ENCODE measurements at regions not wholly inside any gene's neighbourhood (a gene's known extent, or its start where the extent isn't known, plus 50 kb on each side); places are given as distances from the start of the nearest gene placed in this dataset.

DNA sequence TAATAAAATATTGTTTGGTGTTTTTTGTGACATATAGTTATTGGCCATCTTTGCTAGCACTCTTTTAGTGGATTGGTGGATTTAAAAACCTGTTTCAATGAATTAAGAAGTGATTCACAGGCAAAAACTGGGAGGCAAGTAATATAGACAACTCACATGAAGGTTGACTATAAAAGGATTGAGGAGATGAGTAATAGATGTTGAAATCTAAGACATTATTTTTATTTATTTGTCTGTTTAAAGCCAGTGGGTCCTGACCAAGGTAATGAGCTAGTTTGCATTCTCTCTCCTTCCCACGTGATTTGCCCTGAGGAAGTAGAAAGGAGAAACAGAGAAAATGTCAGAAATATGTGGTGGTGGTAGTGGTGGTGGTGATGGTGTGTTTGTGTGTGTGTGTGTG is 351.5 kb upstream of the ZP4 start:
- Histone ChIP-seq H3K27ac (ENCODE audit: low read depth, low read length, severe bottlenecking) (no peak overlapping the region), H3K9me3 (ENCODE audit: control insufficient read depth, low read length) (no peaks in the 10 kb centered on the region), H3K36me3 (ENCODE audit: control insufficient read depth, insufficient read depth, low read length) (no peaks in the 10 kb centered on the region), H3K4me1 (ENCODE audit: control insufficient read depth, insufficient read depth, low read length, poor library complexity, severe bottlenecking) (no peaks in the 10 kb centered on the region), H3K4me3 (ENCODE audit: extremely low read depth, insufficient read depth, low read length, poor library complexity, severe bottlenecking) (no peak overlapping the region)
- WGBS, 2 experiments (ENCODE audit: insufficient coverage in 2 of 2), result 100% methylated on average over 1 of the region's 1 CpG; no CpG with 5 or more reads in 1 of the 2 experiments

GRCh38 chr1:238241607-238242006 is 350.9 kb upstream of the ZP4 start:
- 89 to 90% methylated on average over 3 of the region's 3 CpGs for WGBS, 2 experiments (ENCODE audit: insufficient coverage in 2 of 2)
- no peaks in the 10 kb centered on the region for H3K36me3 ChIP-seq (ENCODE audit: control insufficient read depth, insufficient read depth, low read length)
- no peaks in the 10 kb centered on the region for H3K9me3 ChIP-seq (ENCODE audit: control insufficient read depth, low read length)
- no peaks in the 10 kb centered on the region for H3K4me1 ChIP-seq (ENCODE audit: control insufficient read depth, insufficient read depth, low read length, poor library complexity, severe bottlenecking)
- H3K4me3 ChIP-seq (ENCODE audit: extremely low read depth, insufficient read depth, low read length, poor library complexity, severe bottlenecking), result no peak overlapping the region
- H3K27ac ChIP-seq (ENCODE audit: low read depth, low read length, severe bottlenecking), result no peak overlapping the region

DNA sequence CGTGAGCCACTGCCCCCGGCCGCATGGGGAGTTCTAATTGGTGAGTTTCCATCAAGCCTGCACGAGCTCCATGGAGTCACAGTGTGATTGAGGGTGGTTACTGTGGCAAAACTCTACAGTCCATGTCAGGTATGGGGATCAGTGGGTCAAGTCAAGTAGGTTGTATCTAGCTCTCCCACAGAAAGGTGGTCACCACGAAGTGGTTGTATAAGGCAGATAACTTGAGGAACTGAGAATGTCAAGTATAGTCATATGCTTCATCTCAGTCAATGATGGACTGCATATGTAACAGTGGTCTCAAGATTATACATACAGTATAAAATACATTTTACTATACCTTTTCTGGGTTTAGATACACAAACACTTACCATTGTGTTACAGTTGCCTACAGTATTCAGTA is 348.6 kb upstream of the ZP4 start:
- Histone ChIP-seq H3K27ac (ENCODE audit: low read depth, low read length, severe bottlenecking) (no peak overlapping the region), H3K36me3 (ENCODE audit: control insufficient read depth, insufficient read depth, low read length) (no peaks in the 10 kb centered on the region), H3K4me1 (ENCODE audit: control insufficient read depth, insufficient read depth, low read length, poor library complexity, severe bottlenecking) (no peaks in the 10 kb centered on the region), H3K9me3 (ENCODE audit: control insufficient read depth, low read length) (no peaks in the 10 kb centered on the region), H3K4me3 (ENCODE audit: extremely low read depth, insufficient read depth, low read length, poor library complexity, severe bottlenecking) (no peak overlapping the region)
- WGBS, 2 experiments (ENCODE audit: insufficient coverage in 2 of 2), result 88 to 98% methylated on average over 4 to 5 of the region's 5 CpGs

- Histone ChIP-seq H3K27ac (ENCODE audit: low read depth, low read length, severe bottlenecking) (no peak overlapping the region), H3K4me3 (ENCODE audit: extremely low read depth, insufficient read depth, low read length, poor library complexity, severe bottlenecking) (no peak overlapping the region), H3K36me3 (ENCODE audit: control insufficient read depth, insufficient read depth, low read length) (no peaks in the 10 kb centered on the region), H3K4me1 (ENCODE audit: control insufficient read depth, insufficient read depth, low read length, poor library complexity, severe bottlenecking) (no peaks in the 10 kb centered on the region), H3K9me3 (ENCODE audit: control insufficient read depth, low read length) (no peaks in the 10 kb centered on the region)
- WGBS, 2 experiments (ENCODE audit: insufficient coverage in 2 of 2), result 49% methylated on average over 3 of the region's 4 CpGs; no CpG with 5 or more reads in 1 of the 2 experiments
These were observed 343.2 kb upstream of the ZP4 start for GRCh38 chr1:238233966-238234365.

DNA sequence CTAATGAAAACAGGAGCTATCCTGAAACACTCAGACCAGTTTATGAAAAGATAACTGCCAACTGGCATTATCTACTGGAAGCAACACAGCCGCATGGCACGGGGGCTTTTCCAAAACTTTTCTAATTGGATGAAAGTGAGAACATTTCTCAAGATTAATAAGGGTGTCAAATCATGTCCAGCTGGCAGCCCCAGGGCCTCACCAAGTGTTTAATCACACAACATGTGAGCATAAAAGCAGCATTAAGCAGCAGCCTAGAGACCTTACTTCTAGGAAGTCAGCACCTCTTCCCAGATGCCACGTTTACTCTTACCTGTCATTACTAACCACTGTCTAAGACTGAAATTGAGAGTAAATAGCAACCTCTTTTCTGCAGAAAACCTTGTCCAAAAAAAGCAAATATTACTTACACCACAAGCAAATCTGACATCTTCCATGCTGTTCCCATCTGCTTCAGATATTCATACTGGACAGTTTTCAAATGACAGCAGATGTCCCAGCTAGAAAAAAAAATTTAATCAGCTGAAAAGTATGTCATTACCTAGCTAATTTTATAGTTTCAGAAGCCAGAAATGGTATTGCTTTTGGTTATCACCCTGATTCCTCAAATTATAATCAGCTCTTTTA is 341.5 kb upstream of the ZP4 start:
- no peaks in the 10 kb centered on the region for H3K4me1 ChIP-seq (ENCODE audit: control insufficient read depth, insufficient read depth, low read length, poor library complexity, severe bottlenecking)
- no peak overlapping the region for H3K4me3 ChIP-seq (ENCODE audit: extremely low read depth, insufficient read depth, low read length, poor library complexity, severe bottlenecking)
- H3K27ac ChIP-seq (ENCODE audit: low read depth, low read length, severe bottlenecking), result no peak overlapping the region
- no peaks in the 10 kb centered on the region for H3K36me3 ChIP-seq (ENCODE audit: control insufficient read depth, insufficient read depth, low read length)
- 100% methylated on average over 1 of the region's 3 CpGs for WGBS, 2 experiments (ENCODE audit: insufficient coverage in 2 of 2)
- no peaks in the 10 kb centered on the region for H3K9me3 ChIP-seq (ENCODE audit: control insufficient read depth, low read length)

DNA sequence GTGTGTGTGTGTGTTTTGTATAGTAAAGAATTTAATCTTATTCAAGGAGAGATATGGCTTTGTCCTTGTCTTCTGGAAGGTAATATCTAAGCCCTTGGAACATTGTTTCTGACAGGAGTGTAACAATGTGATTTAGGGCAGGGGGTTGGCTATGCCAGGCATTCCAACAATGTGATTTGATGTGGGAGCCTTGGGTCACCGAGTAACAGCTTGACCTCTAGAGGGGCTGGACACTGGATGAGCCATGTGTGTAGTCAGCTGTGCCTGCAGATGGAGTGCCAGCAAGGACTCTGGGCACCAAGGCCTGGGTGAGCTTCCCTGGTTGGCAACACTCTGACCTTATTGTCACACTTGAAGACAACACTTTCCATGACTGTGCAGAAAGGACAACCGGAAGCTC is 336.1 kb upstream of the ZP4 start:
- Histone ChIP-seq H3K4me1 (ENCODE audit: control insufficient read depth, insufficient read depth, low read length, poor library complexity, severe bottlenecking) (no peaks in the 10 kb centered on the region), H3K36me3 (ENCODE audit: control insufficient read depth, insufficient read depth, low read length) (no peaks in the 10 kb centered on the region), H3K27ac (ENCODE audit: low read depth, low read length, severe bottlenecking) (no peak overlapping the region), H3K4me3 (ENCODE audit: extremely low read depth, insufficient read depth, low read length, poor library complexity, severe bottlenecking) (no peak overlapping the region), H3K9me3 (ENCODE audit: control insufficient read depth, low read length) (no peaks in the 10 kb centered on the region)
- WGBS, 2 experiments (ENCODE audit: insufficient coverage in 2 of 2), result 100% methylated on average over 1 to 2 of the region's 2 CpGs

- no peaks in the 10 kb centered on the region for H3K4me1 ChIP-seq (ENCODE audit: control insufficient read depth, insufficient read depth, low read length, poor library complexity, severe bottlenecking)
- no peaks in the 10 kb centered on the region for H3K36me3 ChIP-seq (ENCODE audit: control insufficient read depth, insufficient read depth, low read length)
- H3K9me3 ChIP-seq (ENCODE audit: control insufficient read depth, low read length), result no peaks in the 10 kb centered on the region
- H3K4me3 ChIP-seq (ENCODE audit: extremely low read depth, insufficient read depth, low read length, poor library complexity, severe bottlenecking), result no peak overlapping the region
- WGBS, 2 experiments (ENCODE audit: insufficient coverage in 2 of 2), result no CpG with 5 or more reads among the region's 3 CpGs
- H3K27ac ChIP-seq (ENCODE audit: low read depth, low read length, severe bottlenecking), result no peak overlapping the region
These were observed 332.4 kb upstream of the ZP4 start for GRCh38 chr1:238223076-238223640.

- no peaks in the 10 kb centered on the region for H3K9me3 ChIP-seq (ENCODE audit: control insufficient read depth, low read length)
- H3K4me1 ChIP-seq (ENCODE audit: control insufficient read depth, insufficient read depth, low read length, poor library complexity, severe bottlenecking), result no peaks in the 10 kb centered on the region
- H3K27ac ChIP-seq (ENCODE audit: low read depth, low read length, severe bottlenecking), result no peak overlapping the region
- H3K4me3 ChIP-seq (ENCODE audit: extremely low read depth, insufficient read depth, low read length, poor library complexity, severe bottlenecking), result no peak overlapping the region
- 90% methylated on average over 4 of the region's 4 CpGs for WGBS, 2 experiments (ENCODE audit: insufficient coverage in 2 of 2)
- H3K36me3 ChIP-seq (ENCODE audit: control insufficient read depth, insufficient read depth, low read length), result no peaks in the 10 kb centered on the region
These were observed 331.0 kb upstream of the ZP4 start for GRCh38 chr1:238221738-238222137.

DNA sequence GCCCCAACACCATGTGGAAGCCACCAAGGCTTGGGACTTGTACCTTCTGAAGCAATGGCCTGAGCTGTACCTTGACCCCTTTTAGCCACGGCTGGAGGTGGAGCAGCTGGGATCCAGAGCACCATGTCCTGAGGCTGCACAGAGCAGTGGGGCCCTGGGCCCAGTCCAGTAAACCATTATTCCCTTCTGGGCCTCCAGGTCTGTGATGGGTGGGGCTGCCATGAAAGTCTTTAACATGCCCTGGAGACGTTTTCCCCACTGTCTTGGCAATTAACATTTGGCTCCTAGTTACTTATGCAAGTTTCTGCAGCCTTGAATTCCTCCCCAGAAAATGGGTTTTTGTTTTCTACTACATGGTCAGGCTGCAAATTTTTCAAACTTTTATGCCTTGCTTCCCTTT is 323.7 kb upstream of the ZP4 start:
- Histone ChIP-seq H3K4me3 (ENCODE audit: extremely low read depth, insufficient read depth, low read length, poor library complexity, severe bottlenecking) (no peak overlapping the region), H3K9me3 (ENCODE audit: control insufficient read depth, low read length) (no peaks in the 10 kb centered on the region), H3K4me1 (ENCODE audit: control insufficient read depth, insufficient read depth, low read length, poor library complexity, severe bottlenecking) (no peaks in the 10 kb centered on the region), H3K36me3 (ENCODE audit: control insufficient read depth, insufficient read depth, low read length) (no peaks in the 10 kb centered on the region), H3K27ac (ENCODE audit: low read depth, low read length, severe bottlenecking) (no peak overlapping the region)
- WGBS, 2 experiments (ENCODE audit: insufficient coverage in 2 of 2), result 29 to 57% methylated on average over 1 to 2 of the region's 2 CpGs

GRCh38 chr1:238205045-238205662 is 314.4 kb upstream of the ZP4 start:
- H3K27ac ChIP-seq (ENCODE audit: low read depth, low read length, severe bottlenecking), result no peak overlapping the region
- no peaks in the 10 kb centered on the region for H3K9me3 ChIP-seq (ENCODE audit: control insufficient read depth, low read length)
- no peaks in the 10 kb centered on the region for H3K4me1 ChIP-seq (ENCODE audit: control insufficient read depth, insufficient read depth, low read length, poor library complexity, severe bottlenecking)
- WGBS, 2 experiments (ENCODE audit: insufficient coverage in 2 of 2), result 83% methylated on average over 1 of the region's 2 CpGs; no CpG with 5 or more reads in 1 of the 2 experiments
- H3K4me3 ChIP-seq (ENCODE audit: extremely low read depth, insufficient read depth, low read length, poor library complexity, severe bottlenecking), result no peak overlapping the region
- H3K36me3 ChIP-seq (ENCODE audit: control insufficient read depth, insufficient read depth, low read length), result no peaks in the 10 kb centered on the region

GRCh38 chr1:238201992-238202391 is 311.3 kb upstream of the ZP4 start:
- Histone ChIP-seq H3K9me3 (ENCODE audit: control insufficient read depth, low read length) (no peaks in the 10 kb centered on the region), H3K27ac (ENCODE audit: low read depth, low read length, severe bottlenecking) (no peak overlapping the region), H3K4me3 (ENCODE audit: extremely low read depth, insufficient read depth, low read length, poor library complexity, severe bottlenecking) (no peak overlapping the region), H3K4me1 (ENCODE audit: control insufficient read depth, insufficient read depth, low read length, poor library complexity, severe bottlenecking) (no peaks in the 10 kb centered on the region), H3K36me3 (ENCODE audit: control insufficient read depth, insufficient read depth, low read length) (no peaks in the 10 kb centered on the region)
- WGBS, 2 experiments (ENCODE audit: insufficient coverage in 2 of 2), result 86% methylated on average over 1 of the region's 2 CpGs; no CpG with 5 or more reads in 1 of the 2 experiments
